ENCODE measurements at regions not wholly inside any gene's neighbourhood (a gene's known extent, or its start where the extent isn't known, plus 50 kb on each side); places are given as distances from the start of the nearest gene placed in this dataset.

GRCh38 chr15:62643572-62643971 lies 399.0 kb upstream of the TPM1 start:
- Histone ChIP-seq H3K9me2 (ENCODE audit: insufficient read depth, low read length) (no peaks in the 10 kb centered on the region), H3F3A (ENCODE audit: insufficient read depth, low read length, poor library complexity, severe bottlenecking) (no peaks in the 10 kb centered on the region), H4K20me1 (ENCODE audit: insufficient read depth) (no peaks in the 10 kb centered on the region), H3K9me3 (ENCODE audit: low read length) (no peaks in the 10 kb centered on the region), H2AFZ (ENCODE audit: low read depth, low read length) (no peak overlapping the region), H3K27ac (ENCODE audit: low read length) (no peak overlapping the region), H3K79me2 (replicated peaks; ENCODE audit: insufficient read depth, low read length) (no peaks in the 10 kb centered on the region), H3K36me3 (ENCODE audit: insufficient read depth, low read length) (no peaks in the 10 kb centered on the region), H3K9ac (ENCODE audit: low read length) (no peak overlapping the region), H3K4me3 (ENCODE audit: low read length) (no peak overlapping the region), H3K4me2 (ENCODE audit: low read length) (no peak overlapping the region), H3K27me3 (ENCODE audit: insufficient read depth, low read depth, low read length) (no peaks in the 10 kb centered on the region)
- TF ChIP-seq POLR2AphosphoS5 (IDR thresholded peaks at IDR 0.05) (no peak), EZH2 (IDR thresholded peaks at IDR 0.05; ENCODE audit: borderline replicate concordance, insufficient read depth, low read length, poor library complexity, severe bottlenecking) (no peak), RAD21 (conservative IDR thresholded peaks at IDR 0.05) (no peak), CTCF (IDR thresholded peaks at IDR 0.05; ENCODE audit: poor library complexity, severe bottlenecking) (no peak), REST (IDR thresholded peaks at IDR 0.05; ENCODE audit: borderline replicate concordance) (no peak), SMC3 (conservative IDR thresholded peaks at IDR 0.05; ENCODE audit: poor library complexity) (no peak)

- Histone ChIP-seq H3K9ac (ENCODE audit: low read length) (no peak overlapping the region), H3K9me2 (ENCODE audit: insufficient read depth, low read length) (no peaks in the 10 kb centered on the region), H3K79me2 (replicated peaks; ENCODE audit: insufficient read depth, low read length) (no peaks in the 10 kb centered on the region), H3K4me2 (ENCODE audit: low read length) (no peak overlapping the region), H3F3A (ENCODE audit: insufficient read depth, low read length, poor library complexity, severe bottlenecking) (no peaks in the 10 kb centered on the region), H3K27ac (ENCODE audit: low read length) (no peak overlapping the region), H3K27me3 (ENCODE audit: insufficient read depth, low read depth, low read length) (no peaks in the 10 kb centered on the region), H3K4me3 (ENCODE audit: low read length) (no peak overlapping the region), H3K9me3 (ENCODE audit: low read length) (no peaks in the 10 kb centered on the region), H4K20me1 (ENCODE audit: insufficient read depth) (no peaks in the 10 kb centered on the region), H3K36me3 (ENCODE audit: insufficient read depth, low read length) (no peaks in the 10 kb centered on the region), H2AFZ (ENCODE audit: low read depth, low read length) (no peak overlapping the region)
- TF ChIP-seq SMC3 (conservative IDR thresholded peaks at IDR 0.05; ENCODE audit: poor library complexity) = no peak
- TF ChIP-seq TAF1 (IDR thresholded peaks at IDR 0.05; ENCODE audit: low read depth) = no peak
- TF ChIP-seq REST (IDR thresholded peaks at IDR 0.05; ENCODE audit: borderline replicate concordance) = no peak
- TF ChIP-seq EZH2 (IDR thresholded peaks at IDR 0.05; ENCODE audit: borderline replicate concordance, insufficient read depth, low read length, poor library complexity, severe bottlenecking) = no peak
- TF ChIP-seq CTCF (IDR thresholded peaks at IDR 0.05; ENCODE audit: poor library complexity, severe bottlenecking) = no peak
- TF ChIP-seq MXI1 (conservative IDR thresholded peaks at IDR 0.05; ENCODE audit: poor library complexity, severe bottlenecking) = no peak
- TF ChIP-seq RAD21 (conservative IDR thresholded peaks at IDR 0.05) = no peak
- TF ChIP-seq EP300 (conservative IDR thresholded peaks at IDR 0.05; ENCODE audit: poor library complexity, severe bottlenecking) = no peak
- TF ChIP-seq POLR2AphosphoS5 (IDR thresholded peaks at IDR 0.05) = no peak
These were observed 398.2 kb upstream of the TPM1 start for GRCh38 chr15:62644216-62644888.
